ENCODE measurements at regions not wholly inside any gene's neighbourhood (a gene's known extent, or its start where the extent isn't known, plus 50 kb on each side); places are given as distances from the start of the nearest gene placed in this dataset.

DNA sequence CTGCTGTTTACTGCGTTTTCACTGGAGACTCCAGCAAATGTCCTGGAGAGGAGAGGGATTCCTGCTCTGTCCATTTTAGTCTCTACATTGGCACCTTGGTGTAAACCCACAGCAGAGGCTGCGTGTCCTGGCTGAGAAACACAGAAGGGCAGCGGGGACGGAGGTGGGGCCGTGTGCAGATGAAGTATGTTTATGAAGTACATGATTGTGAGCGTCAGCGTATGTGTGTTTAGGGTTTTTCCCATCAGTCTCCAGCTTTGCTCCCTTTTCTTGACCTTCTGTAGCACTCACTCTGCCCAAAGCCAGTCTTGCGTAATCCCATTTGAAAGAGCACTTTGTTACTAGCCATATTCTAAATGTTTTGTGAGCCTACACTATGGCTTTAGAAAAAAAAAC, 750.7 kb upstream of the SORCS1 start:
- TF ChIP-seq, protein P1, sequence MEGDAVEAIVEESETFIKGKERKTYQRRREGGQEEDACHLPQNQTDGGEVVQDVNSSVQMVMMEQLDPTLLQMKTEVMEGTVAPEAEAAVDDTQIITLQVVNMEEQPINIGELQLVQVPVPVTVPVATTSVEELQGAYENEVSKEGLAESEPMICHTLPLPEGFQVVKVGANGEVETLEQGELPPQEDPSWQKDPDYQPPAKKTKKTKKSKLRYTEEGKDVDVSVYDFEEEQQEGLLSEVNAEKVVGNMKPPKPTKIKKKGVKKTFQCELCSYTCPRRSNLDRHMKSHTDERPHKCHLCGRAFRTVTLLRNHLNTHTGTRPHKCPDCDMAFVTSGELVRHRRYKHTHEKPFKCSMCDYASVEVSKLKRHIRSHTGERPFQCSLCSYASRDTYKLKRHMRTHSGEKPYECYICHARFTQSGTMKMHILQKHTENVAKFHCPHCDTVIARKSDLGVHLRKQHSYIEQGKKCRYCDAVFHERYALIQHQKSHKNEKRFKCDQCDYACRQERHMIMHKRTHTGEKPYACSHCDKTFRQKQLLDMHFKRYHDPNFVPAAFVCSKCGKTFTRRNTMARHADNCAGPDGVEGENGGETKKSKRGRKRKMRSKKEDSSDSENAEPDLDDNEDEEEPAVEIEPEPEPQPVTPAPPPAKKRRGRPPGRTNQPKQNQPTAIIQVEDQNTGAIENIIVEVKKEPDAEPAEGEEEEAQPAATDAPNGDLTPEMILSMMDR (IDR thresholded peaks at IDR 0.05; ENCODE audit: low read depth, low read length, missing input control): no peak
- no peak for TF ChIP-seq SP1 (IDR thresholded peaks at IDR 0.05)
- TF ChIP-seq, protein P2, sequence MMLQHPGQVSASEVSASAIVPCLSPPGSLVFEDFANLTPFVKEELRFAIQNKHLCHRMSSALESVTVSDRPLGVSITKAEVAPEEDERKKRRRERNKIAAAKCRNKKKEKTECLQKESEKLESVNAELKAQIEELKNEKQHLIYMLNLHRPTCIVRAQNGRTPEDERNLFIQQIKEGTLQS (IDR thresholded peaks at IDR 0.05): no peak

Measured in liver (tissue), 3 donors.